H1 (cell line): ENCODE measurements at regions not wholly inside any gene's neighbourhood (a gene's known extent, or its start where the extent isn't known, plus 50 kb on each side); places are given as distances from the start of the nearest gene placed in this dataset.

Experiments
- EGR1 ChIP-seq: IDR thresholded peaks from 2 replicates; pipeline ENCODE4 v1.6.1; 2011; ENCODE audit warnings: low read depth, low read length, borderline replicate concordance
- HDAC2 ChIP-seq, 2 experiments: fragments of 300-600 bp in 1 of 2; sonication (generic) in 1 of 2; IDR thresholded peaks; 2 replicates each; pipeline ENCODE4 v1.6.1; 2011 to 2012; ENCODE audit warnings: low read depth in 2 of 2, low read length in 2 of 2, mild to moderate bottlenecking in 2 of 2, moderate library complexity in 2 of 2, borderline replicate concordance in 1 of 2, inconsistent platforms in 1 of 2
- POLR2A ChIP-seq, 2 experiments: IDR thresholded peaks; 1 replicate in 1 of 2; 2 replicates in 1 of 2; pipeline ENCODE4 v1.6.1; 2011; ENCODE audit warnings: low read depth in 2 of 2, low read length in 2 of 2, mild to moderate bottlenecking in 2 of 2; ENCODE audit errors: control extremely low read depth in 1 of 2
- POLR2AphosphoS5 ChIP-seq: IDR thresholded peaks from 2 replicates; pipeline ENCODE4 v1.6.1; 2011; ENCODE audit warnings: low read depth, low read length
- POU5F1 ChIP-seq: IDR thresholded peaks from 2 replicates; pipeline ENCODE4 v1.6.1; 2011; ENCODE audit warnings: low read depth, mild to moderate bottlenecking, low read length, moderate library complexity
- RAD21 ChIP-seq, 2 experiments: IDR thresholded peaks in 1 of 2; conservative IDR thresholded peaks in 1 of 2; 2 replicates each; pipeline ENCODE4 v1.6.1; 2011; ENCODE audit warnings: low read depth in 2 of 2, low read length in 2 of 2, improper control_type of control experiment in 1 of 2, inconsistent platforms in 1 of 2, mild to moderate bottlenecking in 1 of 2, moderate library complexity in 1 of 2
- RBBP5 ChIP-seq: IDR thresholded peaks from 2 replicates; pipeline ENCODE4 v1.7.1; 2012; ENCODE audit warnings: low read depth, mild to moderate bottlenecking, inconsistent platforms, low read length, moderate library complexity, borderline replicate concordance
- RNF2 ChIP-seq: fragments of 200-900, 300-1000 bp; sonication (generic); IDR thresholded peaks from 2 replicates; pipeline ENCODE4 v1.7.1; 2016; ENCODE audit warnings: borderline replicate concordance, low read depth, mild to moderate bottlenecking, antibody characterized with exemption, low read length; ENCODE audit not compliant: poor library complexity, severe bottlenecking; ENCODE audit errors: missing control alignments
- YY1 ChIP-seq: IDR thresholded peaks from 2 replicates; pipeline ENCODE4 v1.6.1; 2011; ENCODE audit warnings: low read depth, mild to moderate bottlenecking, low read length
- TF ChIP-seq, protein P1 (sequence below), 3 experiments: IDR thresholded peaks; 1 replicate in 2 of 3; 2 replicates in 1 of 3; pipeline versions ENCODE4 v1.5.1 to v1.6.1; 2011; ENCODE audit warnings: low read length in 3 of 3, mild to moderate bottlenecking in 3 of 3, inconsistent platforms in 2 of 3, low read depth in 1 of 3, moderate library complexity in 1 of 3; ENCODE audit not compliant: insufficient read depth in 1 of 3; ENCODE audit errors: control extremely low read depth in 1 of 3

- no peak for TF ChIP-seq POLR2A (IDR thresholded peaks at IDR 0.05; ENCODE audit: control extremely low read depth in 1 of 2, low read depth in 2 of 2, low read length in 2 of 2)
- TF ChIP-seq RBBP5: no peak
- TF ChIP-seq POLR2AphosphoS5: no peak
- TF ChIP-seq RAD21 (IDR thresholded peaks at IDR 0.05 in 1 of 2, conservative IDR thresholded peaks at IDR 0.05 in 1 of 2; ENCODE audit: low read depth in 2 of 2, low read length in 2 of 2): no peak
- no peak for TF ChIP-seq YY1
- no peak for TF ChIP-seq RNF2
- no peak for TF ChIP-seq HDAC2 (IDR thresholded peaks at IDR 0.05; ENCODE audit: borderline replicate concordance in 1 of 2, low read depth in 2 of 2, low read length in 2 of 2)
- TF ChIP-seq EGR1: no peak
- TF ChIP-seq POU5F1: no peak
- TF ChIP-seq, protein P1, sequence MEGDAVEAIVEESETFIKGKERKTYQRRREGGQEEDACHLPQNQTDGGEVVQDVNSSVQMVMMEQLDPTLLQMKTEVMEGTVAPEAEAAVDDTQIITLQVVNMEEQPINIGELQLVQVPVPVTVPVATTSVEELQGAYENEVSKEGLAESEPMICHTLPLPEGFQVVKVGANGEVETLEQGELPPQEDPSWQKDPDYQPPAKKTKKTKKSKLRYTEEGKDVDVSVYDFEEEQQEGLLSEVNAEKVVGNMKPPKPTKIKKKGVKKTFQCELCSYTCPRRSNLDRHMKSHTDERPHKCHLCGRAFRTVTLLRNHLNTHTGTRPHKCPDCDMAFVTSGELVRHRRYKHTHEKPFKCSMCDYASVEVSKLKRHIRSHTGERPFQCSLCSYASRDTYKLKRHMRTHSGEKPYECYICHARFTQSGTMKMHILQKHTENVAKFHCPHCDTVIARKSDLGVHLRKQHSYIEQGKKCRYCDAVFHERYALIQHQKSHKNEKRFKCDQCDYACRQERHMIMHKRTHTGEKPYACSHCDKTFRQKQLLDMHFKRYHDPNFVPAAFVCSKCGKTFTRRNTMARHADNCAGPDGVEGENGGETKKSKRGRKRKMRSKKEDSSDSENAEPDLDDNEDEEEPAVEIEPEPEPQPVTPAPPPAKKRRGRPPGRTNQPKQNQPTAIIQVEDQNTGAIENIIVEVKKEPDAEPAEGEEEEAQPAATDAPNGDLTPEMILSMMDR (IDR thresholded peaks at IDR 0.05; ENCODE audit: control extremely low read depth in 1 of 3, insufficient read depth in 1 of 3, low read depth in 1 of 3, low read length in 3 of 3): no peak
Measured at GRCh38 chr14:26157517-26157916, 440.3 kb downstream of the NOVA1 start.
